Prostate gland (tissue), 2 donors: ENCODE measurements at regions not wholly inside any gene's neighbourhood (a gene's known extent, or its start where the extent isn't known, plus 50 kb on each side); places are given as distances from the start of the nearest gene placed in this dataset.

Experiments used
- CTCF ChIP-seq, 4 experiments: fragments of 200-600 bp in 2 of 4; fragments of 450-650 bp in 2 of 4; sonication (generic) in 2 of 4; IDR thresholded peaks; 1 replicate in 3 of 4; 2 replicates in 1 of 4; pipeline ENCODE4 v1.5.1; 2016 to 2019; ENCODE audit warnings: antibody characterized with exemption in 4 of 4, mild to moderate bottlenecking in 2 of 4, moderate library complexity in 2 of 4
- POLR2A ChIP-seq: fragments of 450-650 bp; IDR thresholded peaks from one replicate; pipeline ENCODE4 v1.6.1; 2016; ENCODE audit warnings: antibody characterized with exemption, mild to moderate bottlenecking
- POLR2AphosphoS5 ChIP-seq: sonication (generic); formaldehyde crosslinking; IDR thresholded peaks from one replicate; pipeline ENCODE4 v1.6.1; 2017; ENCODE audit warnings: antibody characterized with exemption

GRCh38 chr4:20178902-20179576 is 72.7 kb upstream of the SLIT2 start:
- TF ChIP-seq CTCF (IDR thresholded peaks at IDR 0.05) (no peak), POLR2A (no peak), POLR2AphosphoS5 (no peak)
